ENCODE measurements at regions not wholly inside any gene's neighbourhood (a gene's known extent, or its start where the extent isn't known, plus 50 kb on each side); places are given as distances from the start of the nearest gene placed in this dataset.

GRCh38 chr14:40936861-40937260, 669.8 kb upstream of the LRFN5 start:
- Histone ChIP-seq H2AFZ (ENCODE audit: low read depth, low read length) (no peak overlapping the region), H3K27me3 (ENCODE audit: insufficient read depth, low read depth, low read length) (no peaks in the 10 kb centered on the region), H3K9me2 (ENCODE audit: insufficient read depth, low read length) (no peaks in the 10 kb centered on the region), H3K4me2 (ENCODE audit: low read length) (no peak overlapping the region), H3K36me3 (ENCODE audit: insufficient read depth, low read length) (no peaks in the 10 kb centered on the region), H3K9ac (ENCODE audit: low read length) (no peak overlapping the region), H3F3A (ENCODE audit: insufficient read depth, low read length, poor library complexity, severe bottlenecking) (no peaks in the 10 kb centered on the region), H4K20me1 (ENCODE audit: insufficient read depth) (no peaks in the 10 kb centered on the region), H3K79me2 (replicated peaks; ENCODE audit: insufficient read depth, low read length) (no peaks in the 10 kb centered on the region), H3K27ac (ENCODE audit: low read length) (no peak overlapping the region), H3K4me3 (ENCODE audit: low read length) (no peak overlapping the region), H3K9me3 (ENCODE audit: low read length) (no peaks in the 10 kb centered on the region)
- TF ChIP-seq POLR2AphosphoS5 (IDR thresholded peaks at IDR 0.05) (no peak), MXI1 (conservative IDR thresholded peaks at IDR 0.05; ENCODE audit: poor library complexity, severe bottlenecking) (no peak), SMC3 (conservative IDR thresholded peaks at IDR 0.05; ENCODE audit: poor library complexity) (no peak), TAF1 (IDR thresholded peaks at IDR 0.05; ENCODE audit: low read depth) (no peak), EZH2 (IDR thresholded peaks at IDR 0.05; ENCODE audit: borderline replicate concordance, insufficient read depth, low read length, poor library complexity, severe bottlenecking) (no peak), RAD21 (conservative IDR thresholded peaks at IDR 0.05) (no peak)
- TF ChIP-seq, protein P1, sequence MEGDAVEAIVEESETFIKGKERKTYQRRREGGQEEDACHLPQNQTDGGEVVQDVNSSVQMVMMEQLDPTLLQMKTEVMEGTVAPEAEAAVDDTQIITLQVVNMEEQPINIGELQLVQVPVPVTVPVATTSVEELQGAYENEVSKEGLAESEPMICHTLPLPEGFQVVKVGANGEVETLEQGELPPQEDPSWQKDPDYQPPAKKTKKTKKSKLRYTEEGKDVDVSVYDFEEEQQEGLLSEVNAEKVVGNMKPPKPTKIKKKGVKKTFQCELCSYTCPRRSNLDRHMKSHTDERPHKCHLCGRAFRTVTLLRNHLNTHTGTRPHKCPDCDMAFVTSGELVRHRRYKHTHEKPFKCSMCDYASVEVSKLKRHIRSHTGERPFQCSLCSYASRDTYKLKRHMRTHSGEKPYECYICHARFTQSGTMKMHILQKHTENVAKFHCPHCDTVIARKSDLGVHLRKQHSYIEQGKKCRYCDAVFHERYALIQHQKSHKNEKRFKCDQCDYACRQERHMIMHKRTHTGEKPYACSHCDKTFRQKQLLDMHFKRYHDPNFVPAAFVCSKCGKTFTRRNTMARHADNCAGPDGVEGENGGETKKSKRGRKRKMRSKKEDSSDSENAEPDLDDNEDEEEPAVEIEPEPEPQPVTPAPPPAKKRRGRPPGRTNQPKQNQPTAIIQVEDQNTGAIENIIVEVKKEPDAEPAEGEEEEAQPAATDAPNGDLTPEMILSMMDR (IDR thresholded peaks at IDR 0.05; ENCODE audit: poor library complexity, severe bottlenecking), result no peak
- TF ChIP-seq, protein P2, sequence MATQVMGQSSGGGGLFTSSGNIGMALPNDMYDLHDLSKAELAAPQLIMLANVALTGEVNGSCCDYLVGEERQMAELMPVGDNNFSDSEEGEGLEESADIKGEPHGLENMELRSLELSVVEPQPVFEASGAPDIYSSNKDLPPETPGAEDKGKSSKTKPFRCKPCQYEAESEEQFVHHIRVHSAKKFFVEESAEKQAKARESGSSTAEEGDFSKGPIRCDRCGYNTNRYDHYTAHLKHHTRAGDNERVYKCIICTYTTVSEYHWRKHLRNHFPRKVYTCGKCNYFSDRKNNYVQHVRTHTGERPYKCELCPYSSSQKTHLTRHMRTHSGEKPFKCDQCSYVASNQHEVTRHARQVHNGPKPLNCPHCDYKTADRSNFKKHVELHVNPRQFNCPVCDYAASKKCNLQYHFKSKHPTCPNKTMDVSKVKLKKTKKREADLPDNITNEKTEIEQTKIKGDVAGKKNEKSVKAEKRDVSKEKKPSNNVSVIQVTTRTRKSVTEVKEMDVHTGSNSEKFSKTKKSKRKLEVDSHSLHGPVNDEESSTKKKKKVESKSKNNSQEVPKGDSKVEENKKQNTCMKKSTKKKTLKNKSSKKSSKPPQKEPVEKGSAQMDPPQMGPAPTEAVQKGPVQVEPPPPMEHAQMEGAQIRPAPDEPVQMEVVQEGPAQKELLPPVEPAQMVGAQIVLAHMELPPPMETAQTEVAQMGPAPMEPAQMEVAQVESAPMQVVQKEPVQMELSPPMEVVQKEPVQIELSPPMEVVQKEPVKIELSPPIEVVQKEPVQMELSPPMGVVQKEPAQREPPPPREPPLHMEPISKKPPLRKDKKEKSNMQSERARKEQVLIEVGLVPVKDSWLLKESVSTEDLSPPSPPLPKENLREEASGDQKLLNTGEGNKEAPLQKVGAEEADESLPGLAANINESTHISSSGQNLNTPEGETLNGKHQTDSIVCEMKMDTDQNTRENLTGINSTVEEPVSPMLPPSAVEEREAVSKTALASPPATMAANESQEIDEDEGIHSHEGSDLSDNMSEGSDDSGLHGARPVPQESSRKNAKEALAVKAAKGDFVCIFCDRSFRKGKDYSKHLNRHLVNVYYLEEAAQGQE (IDR thresholded peaks at IDR 0.05; ENCODE audit: borderline replicate concordance), result no peak

GRCh38 chr14:40920380-40920779, 686.3 kb upstream of the LRFN5 start:
- Histone ChIP-seq H3K9ac (ENCODE audit: low read length) (no peak overlapping the region), H3K36me3 (ENCODE audit: insufficient read depth, low read length) (no peaks in the 10 kb centered on the region), H3K79me2 (replicated peaks; ENCODE audit: insufficient read depth, low read length) (no peaks in the 10 kb centered on the region), H3K27me3 (ENCODE audit: insufficient read depth, low read depth, low read length) (no peaks in the 10 kb centered on the region), H3K4me3 (ENCODE audit: low read length) (no peak overlapping the region), H3K4me2 (ENCODE audit: low read length) (no peak overlapping the region), H3K9me2 (ENCODE audit: insufficient read depth, low read length) (no peaks in the 10 kb centered on the region), H4K20me1 (ENCODE audit: insufficient read depth) (no peaks in the 10 kb centered on the region), H3F3A (ENCODE audit: insufficient read depth, low read length, poor library complexity, severe bottlenecking) (no peaks in the 10 kb centered on the region), H3K9me3 (ENCODE audit: low read length) (no peaks in the 10 kb centered on the region), H2AFZ (ENCODE audit: low read depth, low read length) (no peak overlapping the region), H3K27ac (ENCODE audit: low read length) (no peak overlapping the region)
- no peak for TF ChIP-seq MXI1 (conservative IDR thresholded peaks at IDR 0.05; ENCODE audit: poor library complexity, severe bottlenecking)
- TF ChIP-seq POLR2AphosphoS5 (IDR thresholded peaks at IDR 0.05), result peak; percentile 31

DNA sequence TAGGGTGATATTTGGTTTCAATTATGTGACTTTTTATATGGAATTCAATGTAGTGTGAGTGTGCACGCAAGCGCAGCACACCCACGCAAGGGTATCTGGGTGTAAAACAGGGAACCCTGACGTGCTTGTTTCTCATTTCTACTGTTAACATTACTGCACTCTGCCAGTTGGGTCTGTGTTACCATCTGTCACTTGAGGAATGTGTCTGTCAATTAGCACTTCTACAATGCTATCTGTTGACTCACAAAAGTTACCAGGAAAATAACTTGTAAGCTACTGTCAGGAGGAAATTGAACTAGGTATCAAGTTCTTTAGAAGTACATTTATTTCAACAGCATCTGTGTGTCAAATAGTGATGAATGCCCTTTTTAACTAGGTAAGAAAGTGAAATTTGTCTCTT, 695.5 kb upstream of the LRFN5 start:
- no peaks in the 10 kb centered on the region for H4K20me1 ChIP-seq (ENCODE audit: insufficient read depth)
- H3F3A ChIP-seq (ENCODE audit: insufficient read depth, low read length, poor library complexity, severe bottlenecking), result no peaks in the 10 kb centered on the region
- H3K9ac ChIP-seq (ENCODE audit: low read length), result no peak overlapping the region
- no peak overlapping the region for H2AFZ ChIP-seq (ENCODE audit: low read depth, low read length)
- H3K36me3 ChIP-seq (ENCODE audit: insufficient read depth, low read length), result no peaks in the 10 kb centered on the region
- no peak for TF ChIP-seq TAF1 (IDR thresholded peaks at IDR 0.05; ENCODE audit: low read depth)
- no peak for TF ChIP-seq MXI1 (conservative IDR thresholded peaks at IDR 0.05; ENCODE audit: poor library complexity, severe bottlenecking)
- TF ChIP-seq, protein P2 (IDR thresholded peaks at IDR 0.05; ENCODE audit: borderline replicate concordance), result no peak
- TF ChIP-seq EP300 (conservative IDR thresholded peaks at IDR 0.05; ENCODE audit: poor library complexity, severe bottlenecking), result no peak
- TF ChIP-seq, protein P1 (IDR thresholded peaks at IDR 0.05; ENCODE audit: poor library complexity, severe bottlenecking), result no peak
- no peak for TF ChIP-seq SMC3 (conservative IDR thresholded peaks at IDR 0.05; ENCODE audit: poor library complexity)
- TF ChIP-seq EZH2 (IDR thresholded peaks at IDR 0.05; ENCODE audit: borderline replicate concordance, insufficient read depth, low read length, poor library complexity, severe bottlenecking), result no peak
- H3K9me3 ChIP-seq (ENCODE audit: low read length), result no peaks in the 10 kb centered on the region
- H3K79me2 ChIP-seq (replicated peaks; ENCODE audit: insufficient read depth, low read length), result no peaks in the 10 kb centered on the region
- no peak overlapping the region for H3K4me2 ChIP-seq (ENCODE audit: low read length)
- H3K27ac ChIP-seq (ENCODE audit: low read length), result no peak overlapping the region
- H3K9me2 ChIP-seq (ENCODE audit: insufficient read depth, low read length), result no peaks in the 10 kb centered on the region
- H3K4me3 ChIP-seq (ENCODE audit: low read length), result no peak overlapping the region
- no peaks in the 10 kb centered on the region for H3K27me3 ChIP-seq (ENCODE audit: insufficient read depth, low read depth, low read length)

All from neural cell (in vitro differentiated cells).